HepG2 (cell line): ENCODE measurements at regions not wholly inside any gene's neighbourhood (a gene's known extent, or its start where the extent isn't known, plus 50 kb on each side); places are given as distances from the start of the nearest gene placed in this dataset.

Experiments used
- ATAC-seq: fragments of 200-7000 bp; cut with Tn5 transposase; 3 replicates; pipeline ENCODE4 v1.9.1; 2020; ENCODE audit warnings: mild to moderate bottlenecking, moderate library complexity
- BruUV-seq: library from RNA; stranded (reverse); fragments of 400-500 nt; replicated peaks from 2 replicates; lab custom pipeline; 2021; lab: Mats Ljungman, UMichigan
- CTCF ChIA-PET: fragments of 300-600 bp; formaldehyde crosslinking; extraction: SDS; loops from one replicate; lab custom pipeline; 2021; ENCODE audit warnings: low total read pairs, inconsistent platforms, low intra/inter-chr PET ratio; lab: Yijun Ruan, JAX
- POLR2A ChIA-PET: fragments of 350-600 bp; sonication (Branson Sonifier 250); formaldehyde crosslinking; loops from one replicate; lab custom pipeline; 2020; ENCODE audit warnings: antibody characterized with exemption, inconsistent platforms; lab: Yijun Ruan, JAX
- DNase-seq: peaks from one replicate; pipeline ENCODE4 v3.0.0-alpha.2; 2015; ENCODE audit warnings: low spot score
- FAIRE-seq: peaks from 3 replicates; lab custom pipeline; 2011; peaks lifted over from hg19 to GRCh38; lab: Jason Lieb, UNC
- H2AFZ ChIP-seq: one replicate; pipeline ENCODE4 v1.6.1; 2011; ENCODE audit warnings: low read length, inconsistent platforms
- H3K27ac ChIP-seq: fragments of 300-600 bp; 3 replicates; pipeline ENCODE4 v1.8.0; 2011; ENCODE audit warnings: mixed run types, mild to moderate bottlenecking, mixed read lengths, low read length, inconsistent platforms; ENCODE audit not compliant: insufficient read depth; ENCODE audit errors: extremely low read length
- H3K27me3 ChIP-seq, 2 experiments: fragments of 200-600 bp in 1 of 2; 2 replicates in 1 of 2; 3 replicates in 1 of 2; pipeline versions ENCODE4 v1.6.0 to v1.8.0; 2011; ENCODE audit warnings: low read length in 2 of 2, mild to moderate bottlenecking in 2 of 2, moderate library complexity in 2 of 2, inconsistent platforms in 1 of 2; ENCODE audit not compliant: insufficient read depth in 2 of 2, control insufficient read depth in 1 of 2
- H3K36me3 ChIP-seq, 2 experiments: fragments of 200-600 bp in 1 of 2; replicated peaks in 1 of 2; 2 replicates in 1 of 2; 3 replicates in 1 of 2; pipeline versions ENCODE4 v1.5.1 to v1.8.0; 2011; ENCODE audit warnings: low read length in 2 of 2, inconsistent platforms in 1 of 2; ENCODE audit not compliant: insufficient read depth in 2 of 2, control insufficient read depth in 1 of 2
- H3K4me1 ChIP-seq: 2 replicates; pipeline ENCODE4 v1.5.1; 2012; ENCODE audit warnings: low read length, inconsistent platforms; ENCODE audit not compliant: insufficient read depth
- H3K4me2 ChIP-seq: 2 replicates; pipeline ENCODE4 v1.6.0; 2011; ENCODE audit warnings: low read depth, low read length, inconsistent platforms
- H3K4me3 ChIP-seq, 3 experiments: fragments of 200-600 bp in 1 of 3; sonication (generic), shearing (Covaris generic) in 1 of 3; replicated peaks in 1 of 3; 2 replicates each; pipeline ENCODE4 v1.5.1; 2011 to 2016; ENCODE audit warnings: low read length in 3 of 3, inconsistent platforms in 2 of 3, low read depth in 2 of 3, mild to moderate bottlenecking in 2 of 3, control low read depth in 1 of 3, mixed read lengths in 1 of 3; ENCODE audit not compliant: insufficient read depth in 1 of 3
- H3K79me2 ChIP-seq: one replicate; pipeline ENCODE4 v1.6.1; 2011; ENCODE audit warnings: low read length, inconsistent platforms; ENCODE audit not compliant: insufficient read depth
- H3K9ac ChIP-seq: 2 replicates; pipeline ENCODE4 v1.6.0; 2011; ENCODE audit warnings: mild to moderate bottlenecking, low read depth, low read length, inconsistent platforms; ENCODE audit not compliant: insufficient read depth
- H3K9me3 ChIP-seq: 2 replicates; pipeline ENCODE4 v1.5.1; 2012; ENCODE audit warnings: mild to moderate bottlenecking, low read length
- H4K20me1 ChIP-seq: 2 replicates; pipeline ENCODE4 v1.6.0; 2011; ENCODE audit warnings: inconsistent platforms, mild to moderate bottlenecking, low read length, moderate library complexity; ENCODE audit not compliant: insufficient read depth
- GFI1 ChIP-seq: sonication (generic); formaldehyde crosslinking; IDR thresholded peaks from 2 replicates; pipeline ENCODE4 v1.5.0; 2020; ENCODE audit warnings: missing genetic modification reagents, mild to moderate bottlenecking, borderline replicate concordance
- ISX ChIP-seq: sonication (generic); formaldehyde crosslinking; conservative IDR thresholded peaks from 2 replicates; pipeline ENCODE4 v1.5.0; 2020; ENCODE audit warnings: missing genetic modification reagents
- KDM6A ChIP-seq: IDR thresholded peaks from 2 replicates; pipeline ENCODE4 v1.6.1; 2016; ENCODE audit warnings: low read depth
- MED1 ChIP-seq: sonication (generic); formaldehyde crosslinking; IDR thresholded peaks from 2 replicates; pipeline ENCODE4 v1.4.0; 2020; ENCODE audit warnings: missing genetic modification reagents
- PATZ1 ChIP-seq: sonication (generic); formaldehyde crosslinking; IDR thresholded peaks from 2 replicates; pipeline ENCODE4 v1.4.0; 2020; ENCODE audit warnings: missing genetic modification reagents
- RXRB ChIP-seq: IDR thresholded peaks from 2 replicates; pipeline ENCODE4 v1.6.1; 2016; ENCODE audit warnings: borderline replicate concordance, missing genetic modification reagents, missing compliant biosample characterization
- SIN3A ChIP-seq: IDR thresholded peaks from 2 replicates; pipeline ENCODE4 v1.6.1; 2011; ENCODE audit warnings: low read depth, mild to moderate bottlenecking, control low read depth, low read length, borderline replicate concordance
- SOX13 ChIP-seq, 3 experiments: fragments of 450-650 bp in 1 of 3; sonication (generic) in 1 of 3; formaldehyde crosslinking in 1 of 3; IDR thresholded peaks in 2 of 3; conservative IDR thresholded peaks in 1 of 3; 2 replicates each; pipeline versions ENCODE4 v1.5.0 to v1.6.1; 2016 to 2020; ENCODE audit warnings: antibody characterized with exemption in 1 of 3, mild to moderate bottlenecking in 1 of 3, missing compliant biosample characterization in 1 of 3, missing genetic modification reagents in 1 of 3, moderate library complexity in 1 of 3
- ZBED4 ChIP-seq: sonication (generic); formaldehyde crosslinking; IDR thresholded peaks from 2 replicates; pipeline ENCODE4 v1.4.0; 2020; ENCODE audit warnings: missing genetic modification reagents, borderline replicate concordance
- ZNF264 ChIP-seq: sonication (generic); formaldehyde crosslinking; IDR thresholded peaks from 2 replicates; pipeline ENCODE4 v1.4.0; 2020; ENCODE audit warnings: missing genetic modification reagents
- ZNF343 ChIP-seq: sonication (generic); formaldehyde crosslinking; IDR thresholded peaks from 2 replicates; pipeline ENCODE4 v1.4.0; 2020; ENCODE audit warnings: mild to moderate bottlenecking, missing genetic modification reagents
- ZNF605 ChIP-seq: sonication (generic); formaldehyde crosslinking; IDR thresholded peaks from 2 replicates; pipeline ENCODE4 v1.8.0; 2022; ENCODE audit warnings: mild to moderate bottlenecking, missing genetic modification reagents
- WGBS: methylation state at CpG from one replicate; pipeline ENCODE4 v1.1.6; 2017; ENCODE audit warnings: low lambda C conversion rate; 5-methylcytosine and 5-hydroxymethylcytosine counted together
- in situ Hi-C: cut with HindIII; loops from 2 replicates; pipeline ENCODE4 v1.10.0; 2017; ENCODE audit warnings: low pct_unique_long_range_greater_than_20kb; ENCODE audit not compliant: extremely low pct_ligation_motif_present
- intact Hi-C: fragments of 100-400 bp; cut with micrococcal nuclease; formaldehyde crosslinking; loops from one replicate; pipeline ENCODE4 v1.10.0; 2022; ENCODE audit not compliant: unreplicated experiment

GRCh38 chr6:85389151-85389797 lies 60.6 kb upstream of the NT5E start:
- no peak for DNase-seq
- POLR2A ChIA-PET, result interaction anchor here (1.2 to 1.7 kb wide), 2 partner anchors 16 to 62 kb away, joined by 5 to 6 read pairs; no protein-coding TSS in a partner anchor
- TF ChIP-seq ZBED4 (CRISPR knock-in tag) (no peak), ZNF264 (no peak), SOX13 (IDR thresholded peaks at IDR 0.05) (no peak), SOX13 (CRISPR knock-in tag; conservative IDR thresholded peaks at IDR 0.05 in 1 of 2, IDR thresholded peaks at IDR 0.05 in 1 of 2) (no peak), SIN3A (no peak), ZNF343 (CRISPR knock-in tag) (no peak), GFI1 (CRISPR knock-in tag) (no peak), MED1 (CRISPR knock-in tag) (no peak), ZNF605 (CRISPR knock-in tag) (no peak), KDM6A (CRISPR knock-in tag) (no peak), PATZ1 (no peak), RXRB (CRISPR knock-in tag) (no peak), ISX (no peak)
- FAIRE-seq, result no peak
- H3K27ac ChIP-seq, result no peak overlapping the region
- no peaks in the 10 kb centered on the region for H3K27me3 ChIP-seq
- 94% methylated on average over 12 of the region's 12 CpGs for WGBS
- no peak overlapping the region for H3K9ac ChIP-seq
- BruUV-seq, result no TSS peak
- H3K9me3 ChIP-seq, result no peaks in the 10 kb centered on the region
- H3K4me1 ChIP-seq, result peaks cover 46% of the 10 kb centered on the region
- H4K20me1 ChIP-seq, result no peaks in the 10 kb centered on the region
- intact Hi-C loops, result no loop called here
- H3K4me3 ChIP-seq, result no peak overlapping the region
- H3K79me2 ChIP-seq, result no peaks in the 10 kb centered on the region
- no peaks in the 10 kb centered on the region for H3K36me3 ChIP-seq
- no peak overlapping the region for H3K4me2 ChIP-seq
- in situ Hi-C loops, result no loop called here
- H2AFZ ChIP-seq, result no peak overlapping the region
- no peak for ATAC-seq
- CTCF ChIA-PET, result no interaction called here
